Esophagus squamous epithelium (tissue), 4 donors: ENCODE measurements at regions not wholly inside any gene's neighbourhood (a gene's known extent, or its start where the extent isn't known, plus 50 kb on each side); places are given as distances from the start of the nearest gene placed in this dataset.

Experiments
- CTCF ChIP-seq, 6 experiments: fragments of 450-650 bp in 4 of 6; fragments of 200-600 bp in 2 of 6; sonication (generic) in 2 of 6; IDR thresholded peaks; one replicate each; pipeline ENCODE4 v1.5.1; 2016 to 2019; ENCODE audit warnings: antibody characterized with exemption in 6 of 6, mild to moderate bottlenecking in 4 of 6, moderate library complexity in 4 of 6
- POLR2A ChIP-seq, 4 donors: fragments of 450-650 bp; IDR thresholded peaks; one replicate each; pipeline ENCODE4 v1.6.1; 2017; ENCODE audit warnings: antibody characterized with exemption in 4 of 4, mild to moderate bottlenecking in 4 of 4, moderate library complexity in 3 of 4

GRCh38 chr4:106565727-106566126, 197.1 kb upstream of the GIMD1 start:
- TF ChIP-seq CTCF (IDR thresholded peaks at IDR 0.05) (no peak), POLR2A (IDR thresholded peaks at IDR 0.05) (no peak)
